Astrocyte of the cerebellum (primary cell): ENCODE measurements at regions not wholly inside any gene's neighbourhood (a gene's known extent, or its start where the extent isn't known, plus 50 kb on each side); places are given as distances from the start of the nearest gene placed in this dataset.

Experiments
- DNase-seq: peaks from one replicate; pipeline ENCODE4 v3.0.0-alpha.2; 2011; ENCODE audit warnings: low read depth
- H3K4me3 ChIP-seq: 2 replicates; pipeline ENCODE4 v1.5.1; 2011; ENCODE audit warnings: mild to moderate bottlenecking, low read depth, low read length, moderate library complexity
- CTCF ChIP-seq: IDR thresholded peaks from 2 replicates; pipeline ENCODE4 v1.5.1; 2012; ENCODE audit warnings: low read length, low read depth, moderate library complexity, mild to moderate bottlenecking; ENCODE audit errors: missing control alignments
- in situ Hi-C: cut with HindIII; loops from 2 replicates; pipeline ENCODE4 v1.10.0; 2017; ENCODE audit warnings: low sequenced_read_pairs

GRCh38 chr11:119974467-119974866, 163.4 kb downstream of the TRIM29 start:
- TF ChIP-seq CTCF, result no peak
- in situ Hi-C loops, result no loop called here
- H3K4me3 ChIP-seq, result no peak overlapping the region
- DNase-seq, result no peak

DNA sequence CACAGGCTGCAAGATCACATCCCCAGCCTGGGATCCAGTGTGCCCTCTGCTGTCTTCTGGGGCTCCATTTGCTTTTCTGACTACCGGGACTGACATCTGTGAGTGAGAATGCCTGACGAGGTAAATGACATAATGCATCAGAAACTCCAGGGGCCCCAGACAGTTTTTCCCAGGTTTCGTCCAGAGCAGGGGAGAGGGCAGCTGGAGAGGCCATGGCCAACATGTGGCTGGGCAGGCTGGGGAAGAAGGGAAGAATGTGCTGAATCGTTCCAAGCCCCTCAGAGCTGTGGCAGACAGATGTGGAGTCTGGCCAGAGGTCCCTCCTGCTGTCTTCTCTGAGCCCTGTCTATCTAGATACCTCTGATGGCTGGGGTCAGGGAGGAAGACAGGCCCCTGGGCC, 163.9 kb downstream of the TRIM29 start:
- TF ChIP-seq CTCF, result no peak
- DNase-seq, result no peak
- in situ Hi-C loops, result no loop called here
- no peak overlapping the region for H3K4me3 ChIP-seq

GRCh38 chr11:119972281-119972680, 165.6 kb downstream of the TRIM29 start:
- no peak for TF ChIP-seq CTCF
- in situ Hi-C loops, result no loop called here
- no peak for DNase-seq
- H3K4me3 ChIP-seq, result no peak overlapping the region

- TF ChIP-seq CTCF, result no peak
- DNase-seq, result no peak
- H3K4me3 ChIP-seq, result no peak overlapping the region
- in situ Hi-C loops, result no loop called here
Observed at GRCh38 chr11:119970555-119971304, 167.2 kb downstream of the TRIM29 start.

- TF ChIP-seq CTCF, result no peak
- H3K4me3 ChIP-seq, result no peak overlapping the region
- in situ Hi-C loops, result no loop called here
- DNase-seq, result peak; percentile 1
Observed at GRCh38 chr11:119964136-119965025, 173.5 kb downstream of the TRIM29 start.

GRCh38 chr11:119957951-119958350, 180.0 kb downstream of the TRIM29 start:
- in situ Hi-C loops, result no loop called here
- no peak overlapping the region for H3K4me3 ChIP-seq
- no peak for DNase-seq
- TF ChIP-seq CTCF, result no peak
